ENCODE measurements at regions not wholly inside any gene's neighbourhood (a gene's known extent, or its start where the extent isn't known, plus 50 kb on each side); places are given as distances from the start of the nearest gene placed in this dataset.

DNA sequence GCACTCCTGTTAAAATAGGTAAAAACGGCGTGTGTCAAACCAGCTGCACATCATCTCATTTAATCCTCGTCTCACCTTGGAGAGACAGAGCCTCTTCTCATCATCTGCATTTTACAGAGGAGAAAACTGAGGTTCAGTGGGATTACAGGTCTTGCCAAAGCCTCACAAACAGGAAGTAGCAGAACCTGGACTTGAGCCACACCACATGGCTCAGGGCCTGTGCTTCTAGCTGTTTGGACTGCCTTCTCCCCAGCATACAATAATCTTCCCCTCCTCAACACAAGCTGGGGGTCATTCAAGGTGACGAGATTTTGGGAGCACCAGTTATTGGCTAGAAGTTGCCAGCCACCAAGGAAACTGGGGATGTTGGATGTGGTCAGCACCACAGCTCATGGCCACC, 167.9 kb upstream of the ZC3H12A start:
- Histone ChIP-seq H4K91ac (ENCODE audit: insufficient read length, low read depth, low read length) (no peak overlapping the region), H3K4ac (ENCODE audit: low read depth, low read length) (no peak overlapping the region), H3K79me1 (ENCODE audit: insufficient read depth, low read depth, low read length, poor library complexity, severe bottlenecking) (no peaks in the 10 kb centered on the region), H3K27ac (ENCODE audit: insufficient read length, low read depth, low read length) (no peak overlapping the region), H2BK5ac (ENCODE audit: insufficient read length, low read length) (no peak overlapping the region), H2BK12ac (ENCODE audit: insufficient read length, low read depth, low read length) (no peak overlapping the region), H2AFZ (ENCODE audit: low read length) (no peak overlapping the region), H3K23ac (ENCODE audit: insufficient read length, low read depth, low read length) (no peak overlapping the region), H4K20me1 (ENCODE audit: control insufficient read depth, insufficient read depth, insufficient read length) (no peaks in the 10 kb centered on the region), H3K9ac (ENCODE audit: extremely low read depth, insufficient read length, low read length) (no peak overlapping the region), H3K9me3 (ENCODE audit: control insufficient read depth, low read depth, low read length) (no peaks in the 10 kb centered on the region), H3K79me2 (ENCODE audit: insufficient read depth, low read length) (no peaks in the 10 kb centered on the region), H3K27me3 (ENCODE audit: insufficient read depth, low read length) (no peaks in the 10 kb centered on the region), H3T11ph (ENCODE audit: low read length) (no peak overlapping the region), H4K8ac (replicated peaks; ENCODE audit: insufficient read length, low read depth, low read length) (no peak overlapping the region), H4K5ac (ENCODE audit: insufficient read length, low read depth, low read length) (no peak overlapping the region), H2BK20ac (ENCODE audit: low read depth, low read length, poor library complexity, severe bottlenecking) (no peak overlapping the region), H3K56ac (ENCODE audit: insufficient read length, low read depth, low read length) (no peak overlapping the region), H3K23me2 (ENCODE audit: insufficient read length, low read depth, low read length, poor library complexity, severe bottlenecking) (peaks cover 2% of the 10 kb centered on the region), H2BK120ac (ENCODE audit: low read depth, low read length, poor library complexity, severe bottlenecking) (no peak overlapping the region), H3K4me1 (ENCODE audit: insufficient read depth, low read length) (no peaks in the 10 kb centered on the region), H3K4me2 (ENCODE audit: insufficient read depth, insufficient read length, low read length) (no peak overlapping the region), H2AK5ac (ENCODE audit: insufficient read length, low read length) (no peak overlapping the region), H3K14ac (ENCODE audit: insufficient read depth, low read length) (no peak overlapping the region; the same call in 1 of the 2 replicates), H2BK15ac (ENCODE audit: low read depth, low read length) (no peak overlapping the region), H3K18ac (ENCODE audit: insufficient read length, low read depth, low read length) (no peak overlapping the region)
- no peak for DNase-seq
- no CpG with 5 or more reads among the region's 4 CpGs for WGBS (ENCODE audit: extremely low coverage, insufficient read length, low lambda C conversion rate)
- Mint-ChIP-seq H3K4me3 (no peak overlapping the region), H3K27ac (peak overlapping the region in 1 of 3 experiments; percentile 88; a peak in 1 of 7 replicates), H3K36me3 (ENCODE audit: insufficient read depth in 1 of 3, low read depth in 3 of 3) (no peaks in the 10 kb centered on the region), H3K9me3 (no peaks in the 10 kb centered on the region), H3K27me3 (ENCODE audit: low read depth) (peaks cover 6% of the 10 kb centered on the region; the same call in 1 of the 2 replicates), H3K4me1 (peaks cover 9 to 42% of the 10 kb centered on the region in 2 experiments)
- TF ChIP-seq, protein P1, sequence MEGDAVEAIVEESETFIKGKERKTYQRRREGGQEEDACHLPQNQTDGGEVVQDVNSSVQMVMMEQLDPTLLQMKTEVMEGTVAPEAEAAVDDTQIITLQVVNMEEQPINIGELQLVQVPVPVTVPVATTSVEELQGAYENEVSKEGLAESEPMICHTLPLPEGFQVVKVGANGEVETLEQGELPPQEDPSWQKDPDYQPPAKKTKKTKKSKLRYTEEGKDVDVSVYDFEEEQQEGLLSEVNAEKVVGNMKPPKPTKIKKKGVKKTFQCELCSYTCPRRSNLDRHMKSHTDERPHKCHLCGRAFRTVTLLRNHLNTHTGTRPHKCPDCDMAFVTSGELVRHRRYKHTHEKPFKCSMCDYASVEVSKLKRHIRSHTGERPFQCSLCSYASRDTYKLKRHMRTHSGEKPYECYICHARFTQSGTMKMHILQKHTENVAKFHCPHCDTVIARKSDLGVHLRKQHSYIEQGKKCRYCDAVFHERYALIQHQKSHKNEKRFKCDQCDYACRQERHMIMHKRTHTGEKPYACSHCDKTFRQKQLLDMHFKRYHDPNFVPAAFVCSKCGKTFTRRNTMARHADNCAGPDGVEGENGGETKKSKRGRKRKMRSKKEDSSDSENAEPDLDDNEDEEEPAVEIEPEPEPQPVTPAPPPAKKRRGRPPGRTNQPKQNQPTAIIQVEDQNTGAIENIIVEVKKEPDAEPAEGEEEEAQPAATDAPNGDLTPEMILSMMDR (conservative IDR thresholded peaks at IDR 0.05): no peak

Data from H9 (cell line).